ENCODE measurements at regions not wholly inside any gene's neighbourhood (a gene's known extent, or its start where the extent isn't known, plus 50 kb on each side); places are given as distances from the start of the nearest gene placed in this dataset.

GRCh38 chr13:85028035-85028434 lies 771.2 kb downstream of the SLITRK6 start:
- peaks cover 0 to 14% (median 0%) of the 10 kb centered on the region in 3 donors for H3K9me3 ChIP-seq
- TF ChIP-seq POLR2AphosphoS5 (IDR thresholded peaks at IDR 0.05) (no peak), EP300 (IDR thresholded peaks at IDR 0.05) (no peak), POLR2A (IDR thresholded peaks at IDR 0.05) (no peak)
- TF ChIP-seq, protein P1, sequence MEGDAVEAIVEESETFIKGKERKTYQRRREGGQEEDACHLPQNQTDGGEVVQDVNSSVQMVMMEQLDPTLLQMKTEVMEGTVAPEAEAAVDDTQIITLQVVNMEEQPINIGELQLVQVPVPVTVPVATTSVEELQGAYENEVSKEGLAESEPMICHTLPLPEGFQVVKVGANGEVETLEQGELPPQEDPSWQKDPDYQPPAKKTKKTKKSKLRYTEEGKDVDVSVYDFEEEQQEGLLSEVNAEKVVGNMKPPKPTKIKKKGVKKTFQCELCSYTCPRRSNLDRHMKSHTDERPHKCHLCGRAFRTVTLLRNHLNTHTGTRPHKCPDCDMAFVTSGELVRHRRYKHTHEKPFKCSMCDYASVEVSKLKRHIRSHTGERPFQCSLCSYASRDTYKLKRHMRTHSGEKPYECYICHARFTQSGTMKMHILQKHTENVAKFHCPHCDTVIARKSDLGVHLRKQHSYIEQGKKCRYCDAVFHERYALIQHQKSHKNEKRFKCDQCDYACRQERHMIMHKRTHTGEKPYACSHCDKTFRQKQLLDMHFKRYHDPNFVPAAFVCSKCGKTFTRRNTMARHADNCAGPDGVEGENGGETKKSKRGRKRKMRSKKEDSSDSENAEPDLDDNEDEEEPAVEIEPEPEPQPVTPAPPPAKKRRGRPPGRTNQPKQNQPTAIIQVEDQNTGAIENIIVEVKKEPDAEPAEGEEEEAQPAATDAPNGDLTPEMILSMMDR (IDR thresholded peaks at IDR 0.05) = no peak
- WGBS, 2 donors (ENCODE audit: low coverage in 1 of 2) = 86 to 98% methylated on average over 2 to 3 of the region's 3 CpGs
- no peak overlapping the region for H3K4me3 ChIP-seq
- no peak for ATAC-seq
- no peaks in the 10 kb centered on the region for H3K27me3 ChIP-seq
- no peak overlapping the region for H3K27ac ChIP-seq
- H3K4me1 ChIP-seq = no peaks in the 10 kb centered on the region
- H3K36me3 ChIP-seq = no peaks in the 10 kb centered on the region

GRCh38 chr13:85019121-85019520 lies 780.1 kb downstream of the SLITRK6 start:
- no peak for TF ChIP-seq EP300 (IDR thresholded peaks at IDR 0.05)
- no peak for TF ChIP-seq POLR2A (IDR thresholded peaks at IDR 0.05)
- TF ChIP-seq, protein P1 (IDR thresholded peaks at IDR 0.05) = no peak
- TF ChIP-seq POLR2AphosphoS5 (IDR thresholded peaks at IDR 0.05) = no peak
- no peaks in the 10 kb centered on the region for H3K4me1 ChIP-seq
- no peak overlapping the region for H3K4me3 ChIP-seq
- H3K27me3 ChIP-seq = no peaks in the 10 kb centered on the region
- whole genome bisulfite sequencing, 2 donors (ENCODE audit: low coverage in 1 of 2) = 41 to 78% methylated on average over 1 of the region's 1 CpG
- H3K27ac ChIP-seq = no peak overlapping the region
- no peak for ATAC-seq
- H3K36me3 ChIP-seq = no peaks in the 10 kb centered on the region
- H3K9me3 ChIP-seq = peaks cover 0 to under 1% (median 0%) of the 10 kb centered on the region in 3 donors

DNA sequence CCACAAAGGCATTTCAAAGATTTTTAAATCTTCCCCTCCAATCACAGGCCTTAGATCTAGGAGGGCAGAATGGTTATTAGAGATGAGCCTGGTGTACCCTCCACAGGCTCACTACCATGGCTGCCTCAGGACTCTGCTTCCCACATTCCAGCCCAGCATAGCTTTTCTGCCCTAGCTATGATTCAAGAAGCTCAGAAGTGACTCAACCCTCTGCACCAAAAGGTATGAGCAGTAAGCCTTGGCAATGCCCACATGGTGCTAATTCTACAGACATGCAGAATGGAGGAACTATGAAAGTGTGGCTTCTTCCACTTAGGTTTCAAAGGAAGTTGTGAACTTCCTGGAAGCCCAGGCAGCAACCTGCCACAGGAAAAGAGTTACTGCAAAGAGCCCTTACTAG lies 786.2 kb downstream of the SLITRK6 start:
- H3K4me3 ChIP-seq = no peak overlapping the region
- TF ChIP-seq, protein P1 (IDR thresholded peaks at IDR 0.05) = no peak
- TF ChIP-seq POLR2AphosphoS5 (IDR thresholded peaks at IDR 0.05) (no peak), EP300 (IDR thresholded peaks at IDR 0.05) (no peak), POLR2A (IDR thresholded peaks at IDR 0.05) (no peak)
- no peaks in the 10 kb centered on the region for H3K4me1 ChIP-seq
- no peak overlapping the region for H3K27ac ChIP-seq
- ATAC-seq = no peak
- no peaks in the 10 kb centered on the region for H3K36me3 ChIP-seq
- H3K27me3 ChIP-seq = no peaks in the 10 kb centered on the region
- H3K9me3 ChIP-seq = no peaks in the 10 kb centered on the region

DNA sequence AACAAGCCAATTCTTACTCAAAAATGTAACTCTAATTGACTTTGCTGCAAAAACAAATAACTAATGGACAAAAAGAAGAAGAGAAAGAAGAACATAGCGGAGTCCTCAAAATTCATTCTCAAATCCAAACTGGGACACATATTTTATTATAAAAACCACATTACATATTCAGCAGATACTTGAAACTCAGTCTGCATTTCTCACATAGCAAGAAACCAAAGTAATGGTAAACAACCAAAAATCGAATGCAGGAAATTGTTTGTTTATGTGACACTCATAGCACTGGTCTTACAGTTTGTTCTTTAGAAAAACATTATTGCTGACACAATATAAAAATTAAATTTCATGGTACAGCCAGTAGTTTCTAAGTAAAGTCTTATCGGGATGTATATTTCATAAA lies 789.8 kb downstream of the SLITRK6 start:
- 65 to 77% methylated on average over 3 of the region's 3 CpGs for WGBS, 2 donors (ENCODE audit: low coverage in 1 of 2)
- Histone ChIP-seq H3K4me1 (no peaks in the 10 kb centered on the region), H3K4me3 (no peak overlapping the region), H3K27me3 (no peaks in the 10 kb centered on the region), H3K9me3 (no peaks in the 10 kb centered on the region), H3K36me3 (no peaks in the 10 kb centered on the region), H3K27ac (no peak overlapping the region)
- ATAC-seq = no peak
- TF ChIP-seq EP300 (IDR thresholded peaks at IDR 0.05) (no peak), POLR2AphosphoS5 (IDR thresholded peaks at IDR 0.05) (no peak), POLR2A (IDR thresholded peaks at IDR 0.05) (no peak)
- TF ChIP-seq, protein P1 (IDR thresholded peaks at IDR 0.05) = no peak

- Histone ChIP-seq H3K36me3 (no peaks in the 10 kb centered on the region), H3K9me3 (no peaks in the 10 kb centered on the region), H3K27me3 (no peaks in the 10 kb centered on the region), H3K27ac (no peak overlapping the region), H3K4me1 (no peaks in the 10 kb centered on the region), H3K4me3 (no peak overlapping the region)
- no peak for ATAC-seq
- 87 to 100% methylated on average over 1 of the region's 1 CpG for WGBS, 2 donors (ENCODE audit: low coverage in 1 of 2)
- no peak for TF ChIP-seq POLR2AphosphoS5 (IDR thresholded peaks at IDR 0.05)
These were observed 800.0 kb downstream of the SLITRK6 start for GRCh38 chr13:84999252-84999651.

DNA sequence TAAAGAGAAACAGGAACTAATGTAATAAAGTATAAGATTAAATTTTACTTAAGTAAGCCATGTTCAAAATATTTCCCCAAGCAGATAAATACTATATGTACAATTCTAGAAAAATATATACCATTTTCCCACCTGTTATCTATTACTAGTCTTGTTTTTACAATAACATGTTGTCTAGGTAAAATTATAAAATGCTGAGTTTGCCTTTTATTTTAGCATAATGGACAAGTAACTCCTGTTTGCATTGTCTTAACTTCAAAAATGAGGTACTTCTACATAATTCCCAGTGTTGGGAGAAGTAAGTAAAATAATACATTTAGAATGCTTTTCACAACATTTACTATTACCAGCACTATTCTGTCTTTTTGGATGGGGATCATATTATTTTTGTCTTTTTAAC lies 800.5 kb downstream of the SLITRK6 start:
- H3K27me3 ChIP-seq = no peaks in the 10 kb centered on the region
- no peaks in the 10 kb centered on the region for H3K36me3 ChIP-seq
- ATAC-seq = no peak
- TF ChIP-seq EP300 (IDR thresholded peaks at IDR 0.05) = no peak
- H3K4me1 ChIP-seq = no peaks in the 10 kb centered on the region
- H3K4me3 ChIP-seq = no peak overlapping the region
- H3K27ac ChIP-seq = no peak overlapping the region
- no peaks in the 10 kb centered on the region for H3K9me3 ChIP-seq
